ENCODE measurements at regions not wholly inside any gene's neighbourhood (a gene's known extent, or its start where the extent isn't known, plus 50 kb on each side); places are given as distances from the start of the nearest gene placed in this dataset.
A peak's percentile ranks its signal among the peaks of the same experiment; 100 is the strongest.

DNA sequence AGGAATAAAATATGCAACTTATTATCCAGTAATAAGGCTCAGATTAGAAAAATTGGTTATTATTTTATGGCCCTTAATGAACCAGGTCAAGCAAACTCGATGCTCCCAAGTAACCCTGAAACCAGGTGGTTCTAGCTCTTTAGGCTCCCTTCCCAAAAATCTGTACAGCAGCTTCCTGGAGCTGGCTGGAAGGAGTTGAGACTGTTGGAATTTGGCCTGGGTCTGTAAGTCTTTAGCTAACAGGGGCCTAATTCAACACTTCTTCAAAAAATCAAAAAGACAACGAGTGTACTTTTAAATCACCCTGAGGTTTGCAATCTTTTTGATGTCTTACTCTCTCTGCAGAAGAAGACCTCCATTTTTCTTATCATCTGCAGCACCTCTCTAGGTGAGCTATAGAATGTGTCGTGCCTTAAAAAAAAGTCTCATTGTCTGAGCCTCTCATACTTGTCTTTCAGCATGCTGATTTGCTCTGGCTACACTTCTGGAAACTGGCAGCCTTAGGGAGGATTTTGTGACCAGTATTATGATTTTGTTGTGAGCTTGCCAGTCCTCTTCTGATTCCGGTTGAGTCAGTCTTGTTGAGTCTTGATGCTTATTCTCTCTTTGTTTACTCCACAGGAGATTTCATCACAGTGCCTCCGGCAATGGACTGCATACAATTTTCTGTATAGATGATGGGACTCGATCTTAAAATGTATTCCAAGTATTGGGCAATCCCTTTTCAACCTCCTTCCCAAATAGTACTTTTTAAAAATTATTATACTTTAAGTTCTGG, 235.0 kb upstream of the KBTBD8 start:
- TF ChIP-seq POLR2AphosphoS5 (IDR thresholded peaks at IDR 0.05; ENCODE audit: insufficient read depth in 1 of 2, low read depth in 1 of 2), result peak; percentile 22 to 74
- TF ChIP-seq, protein P1, sequence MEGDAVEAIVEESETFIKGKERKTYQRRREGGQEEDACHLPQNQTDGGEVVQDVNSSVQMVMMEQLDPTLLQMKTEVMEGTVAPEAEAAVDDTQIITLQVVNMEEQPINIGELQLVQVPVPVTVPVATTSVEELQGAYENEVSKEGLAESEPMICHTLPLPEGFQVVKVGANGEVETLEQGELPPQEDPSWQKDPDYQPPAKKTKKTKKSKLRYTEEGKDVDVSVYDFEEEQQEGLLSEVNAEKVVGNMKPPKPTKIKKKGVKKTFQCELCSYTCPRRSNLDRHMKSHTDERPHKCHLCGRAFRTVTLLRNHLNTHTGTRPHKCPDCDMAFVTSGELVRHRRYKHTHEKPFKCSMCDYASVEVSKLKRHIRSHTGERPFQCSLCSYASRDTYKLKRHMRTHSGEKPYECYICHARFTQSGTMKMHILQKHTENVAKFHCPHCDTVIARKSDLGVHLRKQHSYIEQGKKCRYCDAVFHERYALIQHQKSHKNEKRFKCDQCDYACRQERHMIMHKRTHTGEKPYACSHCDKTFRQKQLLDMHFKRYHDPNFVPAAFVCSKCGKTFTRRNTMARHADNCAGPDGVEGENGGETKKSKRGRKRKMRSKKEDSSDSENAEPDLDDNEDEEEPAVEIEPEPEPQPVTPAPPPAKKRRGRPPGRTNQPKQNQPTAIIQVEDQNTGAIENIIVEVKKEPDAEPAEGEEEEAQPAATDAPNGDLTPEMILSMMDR (IDR thresholded peaks at IDR 0.05), result no peak
